ENCODE measurements at regions not wholly inside any gene's neighbourhood (a gene's known extent, or its start where the extent isn't known, plus 50 kb on each side); places are given as distances from the start of the nearest gene placed in this dataset.

DNA sequence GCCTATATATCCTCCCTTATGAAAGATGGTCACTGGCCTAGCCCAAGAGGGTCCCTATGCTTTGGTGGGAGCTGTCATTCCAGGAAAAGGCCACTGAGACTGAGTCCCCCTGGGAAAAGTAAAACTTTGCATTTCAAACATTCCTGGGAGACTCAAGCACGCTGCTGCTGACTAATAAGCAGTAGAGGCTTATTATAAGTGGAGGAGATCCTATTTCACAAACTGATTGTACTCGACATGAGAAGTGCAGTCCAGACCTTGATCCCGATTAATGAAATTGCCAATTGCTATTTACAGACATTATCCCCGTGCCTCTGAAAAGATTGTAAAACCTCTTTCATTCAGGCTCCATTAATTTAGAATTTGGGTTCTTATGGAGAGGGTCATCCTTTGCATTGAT is 96.6 kb downstream of the EMP1 start:
- no peak for DNase-seq (ENCODE audit: low read depth, low spot score)

- DNase-seq (ENCODE audit: low read depth, low spot score), result no peak
Observed at GRCh38 chr12:13289653-13290289, 93.2 kb downstream of the EMP1 start.

GRCh38 chr12:13288937-13289652 is 92.6 kb downstream of the EMP1 start:
- DNase-seq (ENCODE audit: low read depth, low spot score), result no peak

GRCh38 chr12:13288501-13288900 is 92.0 kb downstream of the EMP1 start:
- DNase-seq (ENCODE audit: low read depth, low spot score), result no peak

DNA sequence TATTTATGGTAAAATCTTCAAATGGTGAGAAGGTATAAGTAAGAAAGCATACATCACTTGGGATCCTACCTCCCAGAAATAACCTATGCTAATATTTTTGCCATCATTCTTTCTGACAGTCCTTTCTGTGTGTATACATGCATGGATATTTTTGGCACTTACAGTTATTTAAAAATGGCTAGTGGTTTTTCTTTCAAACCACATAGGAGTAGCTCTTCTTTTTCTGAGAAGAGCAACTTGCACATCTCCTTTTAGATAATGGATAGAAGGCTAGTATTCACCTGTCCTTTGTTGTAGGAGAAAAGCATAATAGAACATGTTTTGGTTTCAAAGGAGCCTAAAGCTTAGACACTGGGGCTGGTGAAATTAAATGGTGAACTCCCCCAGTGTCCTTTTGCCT is 87.3 kb downstream of the EMP1 start:
- DNase-seq (ENCODE audit: low read depth, low spot score), result no peak

GRCh38 chr12:13282861-13283260 is 86.3 kb downstream of the EMP1 start:
- DNase-seq (ENCODE audit: low read depth, low spot score), result no peak

DNA sequence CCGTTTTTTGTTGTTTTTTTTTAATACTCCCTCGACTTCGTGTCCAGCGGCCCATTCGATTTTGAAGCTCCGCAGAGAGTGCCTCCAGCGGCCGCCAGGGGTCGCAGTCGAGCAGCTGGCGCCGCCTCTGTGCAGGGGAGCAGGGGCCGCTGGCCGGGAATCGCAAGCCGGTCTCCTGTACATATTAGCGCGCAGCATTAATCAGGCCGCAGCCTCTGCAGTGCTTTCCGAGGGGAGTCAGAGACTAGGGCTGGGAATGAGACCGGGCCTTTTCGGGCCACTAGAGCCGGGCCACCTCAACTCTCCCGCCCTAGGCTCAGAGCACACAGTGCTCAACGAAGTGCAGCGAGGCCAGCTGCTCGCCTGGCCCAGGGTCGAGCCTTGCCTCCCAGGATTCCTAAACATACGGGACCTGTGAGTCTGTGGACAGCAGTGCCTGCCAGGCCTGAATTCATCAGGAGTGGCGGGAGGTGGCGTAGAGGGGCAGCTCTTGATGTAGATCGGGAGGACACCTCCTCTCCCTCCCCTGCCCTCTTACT is 81.8 kb downstream of the EMP1 start:
- DNase-seq (ENCODE audit: low read depth, low spot score), result peak; percentile 35

- DNase-seq (ENCODE audit: low read depth, low spot score), result no peak
Observed at GRCh38 chr12:13277293-13277692, 80.8 kb downstream of the EMP1 start.

DNA sequence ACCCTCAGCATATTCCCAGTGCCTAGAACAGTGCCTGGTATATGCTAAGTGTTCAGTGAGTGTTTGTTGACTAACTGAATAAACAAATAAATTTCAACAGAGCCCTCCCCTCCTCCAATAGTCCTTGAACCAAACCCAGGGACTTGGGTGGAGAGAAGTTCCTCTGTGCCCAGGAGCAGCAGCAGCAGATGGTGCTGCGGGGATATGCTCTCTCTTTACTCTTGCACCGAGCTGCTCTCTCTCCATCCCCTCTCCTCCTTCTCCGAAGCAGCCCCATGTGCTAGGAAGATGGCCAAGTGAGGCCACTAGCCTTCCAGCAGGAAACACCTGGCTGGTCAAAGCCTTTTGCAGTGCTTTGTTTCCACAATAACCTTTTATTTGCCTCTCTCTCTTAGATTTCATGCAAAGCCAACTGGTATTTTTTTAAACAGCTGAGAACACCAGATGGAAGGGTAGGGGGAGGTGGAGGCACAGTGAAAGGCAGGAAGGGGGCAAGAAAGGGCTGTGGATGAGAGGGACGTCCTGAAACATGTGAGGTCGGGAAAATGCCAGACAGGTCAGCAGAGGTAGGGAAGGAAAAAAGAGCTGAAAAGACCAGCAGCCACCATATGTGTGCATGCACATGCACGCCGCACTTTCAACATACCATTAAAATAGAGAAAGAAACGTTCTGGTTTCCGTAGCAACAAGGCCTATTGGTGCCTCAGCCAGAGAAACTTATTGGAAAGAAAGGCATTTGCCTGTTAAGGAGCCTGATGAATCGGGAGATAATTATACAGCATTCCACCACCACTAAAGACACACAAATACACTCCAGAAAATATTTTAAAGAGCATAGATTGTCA is 78.9 kb downstream of the EMP1 start:
- no peak for DNase-seq (ENCODE audit: low read depth, low spot score)

GRCh38 chr12:13273850-13274249 is 77.3 kb downstream of the EMP1 start:
- DNase-seq (ENCODE audit: low read depth, low spot score), result no peak

- DNase-seq (ENCODE audit: low read depth, low spot score), result no peak
Observed at GRCh38 chr12:13273097-13273496, 76.6 kb downstream of the EMP1 start.

DNA sequence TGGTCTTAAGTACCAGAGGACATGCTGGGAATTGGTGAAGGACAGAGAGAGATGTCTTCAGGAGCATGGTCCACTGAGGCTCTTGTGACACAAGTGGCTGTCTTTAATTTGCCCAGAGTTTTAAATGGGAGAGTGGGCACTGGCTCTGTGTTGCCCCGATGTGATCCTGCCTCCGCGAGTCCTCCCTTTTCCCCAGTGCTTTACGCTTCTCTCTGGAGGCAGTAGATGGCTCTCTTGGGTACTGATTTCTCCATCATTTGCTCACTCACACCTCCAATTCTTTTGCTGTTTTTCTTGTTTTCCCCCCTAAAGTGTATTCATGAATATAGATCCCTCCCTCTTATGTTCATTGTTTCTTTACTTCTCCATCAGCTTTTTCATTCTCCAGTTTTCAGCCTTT is 74.3 kb downstream of the EMP1 start:
- no peak for DNase-seq (ENCODE audit: low read depth, low spot score)
